ENCODE measurements at regions not wholly inside any gene's neighbourhood (a gene's known extent, or its start where the extent isn't known, plus 50 kb on each side); places are given as distances from the start of the nearest gene placed in this dataset.

DNA sequence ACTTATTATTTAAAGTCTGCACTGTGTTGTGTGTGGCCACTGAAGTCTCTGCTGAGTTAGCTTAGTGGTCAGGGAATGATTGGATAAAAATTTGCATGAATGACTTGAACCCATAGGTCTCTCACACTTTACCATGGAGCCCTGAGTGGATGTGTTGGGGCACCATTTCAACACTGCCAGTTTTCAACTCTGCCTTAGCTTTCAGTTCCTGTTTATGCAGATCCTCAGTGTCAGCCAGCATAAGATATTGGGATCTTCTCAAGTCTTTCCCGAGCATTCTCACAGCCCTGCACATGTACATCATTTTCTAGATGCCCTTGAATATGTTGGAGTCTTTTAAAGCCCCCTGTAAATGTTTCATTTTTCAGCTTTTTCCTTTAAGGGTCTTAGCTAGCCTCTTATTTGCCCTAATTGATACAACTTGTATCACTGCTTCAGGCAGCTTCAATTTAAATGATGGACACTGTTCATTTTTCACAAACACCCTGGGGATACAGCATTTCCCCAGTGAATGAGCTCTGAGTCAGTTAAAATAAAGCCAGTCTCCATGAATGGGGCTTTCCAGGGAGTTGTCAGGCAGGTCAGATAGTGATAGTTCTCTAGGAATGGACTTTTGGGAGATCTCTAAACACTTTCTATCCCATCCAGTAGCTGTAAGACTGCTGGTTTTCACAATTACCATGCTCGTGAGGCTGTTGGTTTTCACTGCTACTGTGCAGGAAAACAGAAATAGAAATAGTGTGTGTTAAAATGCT, 211.9 kb upstream of the PAPPA start:
- ChIA-PET CTCF (no interaction called here), POLR2A (no interaction called here)
- Mint-ChIP-seq H3K4me3 (no peak overlapping the region), H3K27me3 (ENCODE audit: low read depth) (no peaks in the 10 kb centered on the region), H3K36me3 (ENCODE audit: low read depth) (no peaks in the 10 kb centered on the region), H3K27ac (no peak overlapping the region), H3K4me1 (ENCODE audit: low read depth) (no peaks in the 10 kb centered on the region), H3K9me3 (ENCODE audit: insufficient read depth) (no peaks in the 10 kb centered on the region)
- no peak for ATAC-seq
- DNase-seq: no peak

DNA sequence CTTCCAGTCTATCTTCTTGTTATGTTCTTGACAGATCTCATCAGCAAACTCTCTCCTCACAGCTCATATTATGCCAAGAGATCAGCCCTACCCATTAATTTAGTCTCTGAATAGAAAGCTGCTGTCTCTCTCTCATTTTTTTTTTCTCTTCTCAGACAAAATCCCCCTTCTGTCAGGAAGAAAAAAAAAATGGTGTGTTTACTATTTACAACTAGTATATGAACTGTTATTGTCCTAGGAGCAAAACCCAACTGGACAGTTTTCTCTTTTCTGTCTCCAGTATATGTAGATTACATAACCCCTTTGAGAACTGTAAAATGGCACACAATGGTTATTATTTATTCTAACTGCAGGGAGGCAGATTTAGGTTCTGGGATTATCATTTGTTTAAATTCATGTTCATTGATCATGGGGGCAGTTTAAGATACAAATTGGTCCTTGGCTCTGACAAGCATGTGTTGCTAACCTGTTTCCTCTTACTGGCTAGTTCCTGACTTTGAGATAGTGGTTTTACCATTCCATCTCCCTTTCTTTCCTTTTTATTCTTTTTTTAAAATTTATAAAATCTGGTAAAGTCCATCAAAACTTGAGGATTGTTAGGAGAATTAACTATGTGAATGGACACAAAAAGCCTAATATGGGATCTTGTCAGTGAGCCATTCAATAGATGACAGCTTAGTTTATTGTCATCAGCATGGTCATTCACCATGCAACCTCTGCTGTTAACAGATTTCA, 210.0 kb upstream of the PAPPA start:
- ChIA-PET CTCF (no interaction called here), POLR2A (no interaction called here)
- ATAC-seq (no peak), DNase-seq (no peak)
- Mint-ChIP-seq H3K9me3 (ENCODE audit: insufficient read depth) (no peaks in the 10 kb centered on the region), H3K27ac (no peak overlapping the region), H3K27me3 (ENCODE audit: low read depth) (no peaks in the 10 kb centered on the region), H3K4me1 (ENCODE audit: low read depth) (no peaks in the 10 kb centered on the region), H3K36me3 (ENCODE audit: low read depth) (no peaks in the 10 kb centered on the region), H3K4me3 (no peak overlapping the region)

DNA sequence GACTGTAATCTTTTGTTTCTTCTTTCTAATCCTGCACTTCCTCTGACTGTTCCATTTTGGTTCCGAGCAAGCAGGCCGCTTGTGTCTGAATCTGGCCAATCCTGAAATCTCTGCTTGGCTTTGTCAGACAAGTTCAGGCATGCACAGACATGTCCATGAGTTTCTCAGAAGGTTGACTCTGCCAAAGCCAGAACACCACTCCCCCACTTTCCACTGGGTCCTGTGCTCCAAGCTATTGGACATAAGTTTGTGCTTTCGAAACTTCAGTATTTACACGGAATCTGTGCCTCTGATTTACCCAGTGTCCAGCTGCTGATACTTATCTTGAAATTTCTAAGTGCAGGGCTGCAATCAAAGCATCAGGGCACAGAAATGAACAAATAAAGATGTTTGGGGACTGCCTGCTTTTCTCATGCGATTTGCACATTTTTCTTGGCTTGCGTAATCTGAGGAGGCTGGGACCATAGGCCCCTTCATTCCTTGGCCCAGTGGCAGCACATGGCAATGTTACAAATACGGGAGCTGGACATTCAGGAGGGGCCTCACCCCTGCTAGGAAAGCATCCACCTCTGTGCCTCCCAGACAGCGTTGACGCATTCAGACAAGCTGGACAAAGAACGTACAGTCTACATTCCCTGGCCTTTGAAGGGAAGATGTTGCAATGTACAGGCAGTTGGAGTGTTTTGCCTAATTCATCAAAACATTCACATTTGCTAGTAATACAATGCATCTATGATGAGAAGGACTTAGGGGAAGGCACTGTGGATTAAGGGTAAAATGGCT, 209.2 kb upstream of the PAPPA start:
- ATAC-seq (no peak), DNase-seq (no peak)
- no peaks in the 10 kb centered on the region for H3K4me1 Mint-ChIP-seq (ENCODE audit: low read depth)
- ChIA-PET CTCF (no interaction called here), POLR2A (no interaction called here)
- H3K27ac Mint-ChIP-seq: no peak overlapping the region
- peaks cover 4% of the 10 kb centered on the region for H3K9me3 Mint-ChIP-seq (ENCODE audit: insufficient read depth)
- H3K4me3 Mint-ChIP-seq: no peak overlapping the region
- H3K36me3 Mint-ChIP-seq (ENCODE audit: low read depth): no peaks in the 10 kb centered on the region
- H3K27me3 Mint-ChIP-seq (ENCODE audit: low read depth): no peaks in the 10 kb centered on the region

DNA sequence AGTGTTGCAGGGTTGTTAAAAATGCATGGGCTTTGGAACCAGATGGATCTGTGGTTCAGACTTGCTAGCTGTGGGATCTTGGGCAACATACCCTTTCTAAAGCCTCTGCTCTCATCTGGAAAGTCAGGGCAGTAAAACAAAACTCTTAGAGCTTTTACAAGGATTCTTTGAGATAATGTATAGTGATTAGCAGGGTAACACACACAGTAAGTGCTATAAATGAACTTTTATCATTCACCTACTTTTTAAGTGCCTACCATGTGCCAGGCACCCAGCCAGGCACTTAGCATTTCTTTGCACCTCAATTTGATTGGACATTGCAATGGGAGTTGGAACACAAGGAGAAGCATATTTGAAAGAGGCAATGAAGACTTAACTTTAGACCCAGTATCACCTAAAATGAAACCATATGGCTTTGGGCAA, 208.6 kb upstream of the PAPPA start:
- DNase-seq: no peak
- ATAC-seq: no peak
- CTCF ChIA-PET: no interaction called here
- no peak overlapping the region for H3K27ac Mint-ChIP-seq
- no peaks in the 10 kb centered on the region for H3K4me1 Mint-ChIP-seq (ENCODE audit: low read depth)
- peaks cover 5% of the 10 kb centered on the region for H3K9me3 Mint-ChIP-seq (ENCODE audit: insufficient read depth)
- no peak overlapping the region for H3K4me3 Mint-ChIP-seq
- no peaks in the 10 kb centered on the region for H3K27me3 Mint-ChIP-seq (ENCODE audit: low read depth)
- H3K36me3 Mint-ChIP-seq (ENCODE audit: low read depth): no peaks in the 10 kb centered on the region
- POLR2A ChIA-PET: no interaction called here

DNA sequence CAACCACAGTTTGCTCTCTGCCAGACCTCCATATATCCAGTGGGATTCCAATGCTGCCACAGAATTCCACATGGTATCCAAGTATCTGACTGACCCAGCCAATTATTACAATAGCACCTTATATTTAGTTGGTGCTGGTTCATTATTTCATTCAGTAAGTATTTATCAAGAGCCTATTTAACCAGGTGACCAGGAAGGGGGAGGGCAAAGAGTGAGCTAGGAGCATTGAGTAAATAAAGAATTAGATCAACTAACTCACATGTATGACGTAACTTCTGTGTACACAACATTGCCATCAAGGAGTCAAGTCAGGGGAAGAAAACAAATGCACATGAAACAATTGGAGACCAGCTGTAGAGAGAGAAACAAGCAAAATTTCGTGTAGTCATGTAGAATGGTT, 207.1 kb upstream of the PAPPA start:
- H3K27me3 Mint-ChIP-seq (ENCODE audit: low read depth): no peaks in the 10 kb centered on the region
- H3K4me1 Mint-ChIP-seq (ENCODE audit: low read depth): no peaks in the 10 kb centered on the region
- ChIA-PET POLR2A (no interaction called here), CTCF (no interaction called here)
- H3K27ac Mint-ChIP-seq: no peak overlapping the region
- DNase-seq: no peak
- H3K4me3 Mint-ChIP-seq: no peak overlapping the region
- H3K9me3 Mint-ChIP-seq (ENCODE audit: insufficient read depth): peaks cover 5% of the 10 kb centered on the region
- no peaks in the 10 kb centered on the region for H3K36me3 Mint-ChIP-seq (ENCODE audit: low read depth)
- ATAC-seq: no peak

DNA sequence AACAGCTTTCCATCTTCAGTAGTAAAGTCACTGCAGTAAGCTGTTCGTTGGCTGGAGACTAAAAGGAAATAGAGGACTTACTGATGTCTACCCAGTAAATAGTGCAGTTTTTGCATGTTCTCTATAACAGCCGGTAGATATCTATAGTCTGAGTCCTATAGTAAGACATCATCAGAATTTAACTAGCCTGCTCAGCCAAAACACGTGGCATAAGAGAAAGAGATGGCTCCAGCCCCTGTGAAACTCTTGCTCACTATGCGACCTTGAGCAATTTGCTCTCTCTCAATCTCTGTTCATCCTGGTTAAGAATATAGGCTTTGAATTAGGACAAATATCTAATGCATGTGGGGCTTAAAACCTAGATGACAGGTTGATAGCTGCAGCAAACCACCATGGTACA, 201.6 kb upstream of the PAPPA start:
- ATAC-seq (no peak), DNase-seq (no peak)
- H3K27ac Mint-ChIP-seq: no peak overlapping the region
- no peaks in the 10 kb centered on the region for H3K4me1 Mint-ChIP-seq (ENCODE audit: low read depth)
- H3K36me3 Mint-ChIP-seq (ENCODE audit: low read depth): no peaks in the 10 kb centered on the region
- CTCF ChIA-PET: no interaction called here
- no peak overlapping the region for H3K4me3 Mint-ChIP-seq
- H3K9me3 Mint-ChIP-seq (ENCODE audit: insufficient read depth): peaks cover 5% of the 10 kb centered on the region
- POLR2A ChIA-PET: no interaction called here
- no peaks in the 10 kb centered on the region for H3K27me3 Mint-ChIP-seq (ENCODE audit: low read depth)

DNA sequence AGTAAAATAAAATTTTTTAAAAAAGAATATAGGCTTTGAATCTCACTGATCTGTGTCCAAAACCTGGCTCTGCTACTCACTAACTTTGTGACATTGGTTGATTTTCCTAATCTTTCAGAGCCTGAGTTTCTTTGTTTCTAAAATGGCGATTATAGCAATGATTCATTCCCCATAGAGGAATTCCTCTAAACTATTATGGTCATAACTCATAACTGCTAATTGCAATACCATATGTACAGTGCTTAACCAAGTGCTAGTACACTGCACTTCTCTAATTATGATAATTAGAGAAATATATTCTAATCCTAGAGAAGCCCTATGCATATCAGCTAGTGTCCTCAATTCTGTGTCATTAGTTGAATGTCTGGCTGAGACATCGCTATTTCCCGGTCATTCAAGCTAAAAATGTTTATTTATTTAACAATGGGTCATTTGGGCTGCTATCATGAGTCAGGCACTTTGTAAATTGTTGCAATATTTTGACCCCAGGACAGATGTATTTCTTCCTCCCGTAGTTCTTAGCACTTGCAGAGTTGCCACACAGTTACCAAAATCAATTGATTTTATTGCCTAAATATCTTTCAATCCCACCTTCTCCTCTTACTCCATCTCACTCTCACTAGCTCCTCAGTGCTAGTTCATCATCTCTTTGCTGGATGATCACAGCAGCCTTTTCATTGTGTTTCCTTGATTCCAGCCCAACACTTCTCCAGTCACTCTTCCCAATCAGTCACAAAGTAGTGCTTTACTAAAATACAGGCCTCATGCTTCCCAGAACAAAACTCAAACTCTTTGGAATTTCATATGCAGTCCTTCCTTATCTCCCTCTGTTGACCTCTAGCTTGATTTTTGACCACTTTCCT, 200.9 kb upstream of the PAPPA start:
- POLR2A ChIA-PET: no interaction called here
- ATAC-seq: no peak
- no peak for DNase-seq
- CTCF ChIA-PET: no interaction called here
- Mint-ChIP-seq H3K27ac (no peak overlapping the region), H3K4me1 (ENCODE audit: low read depth) (no peaks in the 10 kb centered on the region), H3K4me3 (no peak overlapping the region), H3K27me3 (ENCODE audit: low read depth) (no peaks in the 10 kb centered on the region), H3K9me3 (ENCODE audit: insufficient read depth) (peaks cover 5% of the 10 kb centered on the region), H3K36me3 (ENCODE audit: low read depth) (no peaks in the 10 kb centered on the region)

DNA sequence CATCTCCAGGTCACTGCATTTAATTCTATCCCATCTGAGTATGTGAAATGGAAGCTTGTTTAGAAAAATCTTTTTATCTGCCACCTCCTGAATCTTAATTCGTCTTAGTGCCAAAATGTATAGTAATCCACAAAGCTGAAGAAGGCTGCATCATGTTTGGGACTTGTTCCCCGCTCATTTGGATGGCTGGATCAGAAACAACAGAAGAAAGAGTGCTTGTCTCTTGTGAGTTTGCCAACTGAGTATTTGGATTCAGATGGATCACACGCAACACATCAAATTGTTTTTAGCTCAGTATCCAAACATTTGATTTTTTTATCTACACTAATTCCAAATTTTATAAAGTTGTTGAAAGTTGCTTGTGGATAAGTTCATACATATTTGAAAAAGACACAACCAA, 197.2 kb upstream of the PAPPA start:
- no peaks in the 10 kb centered on the region for H3K36me3 Mint-ChIP-seq (ENCODE audit: low read depth)
- ChIA-PET CTCF (no interaction called here), POLR2A (no interaction called here)
- no peak overlapping the region for H3K4me3 Mint-ChIP-seq
- H3K27me3 Mint-ChIP-seq (ENCODE audit: low read depth): no peaks in the 10 kb centered on the region
- no peak for ATAC-seq
- H3K4me1 Mint-ChIP-seq (ENCODE audit: low read depth): no peaks in the 10 kb centered on the region
- H3K9me3 Mint-ChIP-seq (ENCODE audit: insufficient read depth): no peaks in the 10 kb centered on the region
- DNase-seq: no peak
- H3K27ac Mint-ChIP-seq: no peak overlapping the region

DNA sequence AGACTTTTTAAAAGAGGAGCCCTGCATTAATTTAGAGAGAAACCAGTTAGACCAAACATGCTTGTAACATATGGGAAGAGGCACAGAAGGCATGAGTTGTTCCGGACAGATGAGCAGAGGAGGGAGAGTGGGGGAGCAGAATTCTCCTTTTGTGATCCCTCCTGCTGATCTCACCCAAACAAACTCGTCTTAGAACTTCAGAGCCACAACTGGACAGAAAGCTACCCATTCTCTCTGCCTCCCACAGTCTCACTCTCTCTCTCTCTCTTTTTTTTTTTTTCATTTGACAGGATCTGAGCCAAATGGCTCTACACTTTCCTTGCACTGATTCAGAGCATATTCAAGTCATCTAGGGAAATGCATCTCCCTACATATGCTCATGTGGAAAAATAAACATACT, 196.0 kb upstream of the PAPPA start:
- DNase-seq (no peak), ATAC-seq (no peak)
- no peaks in the 10 kb centered on the region for H3K9me3 Mint-ChIP-seq (ENCODE audit: insufficient read depth)
- H3K27ac Mint-ChIP-seq: no peak overlapping the region
- H3K27me3 Mint-ChIP-seq (ENCODE audit: low read depth): no peaks in the 10 kb centered on the region
- ChIA-PET POLR2A (no interaction called here), CTCF (no interaction called here)
- no peak overlapping the region for H3K4me3 Mint-ChIP-seq
- no peaks in the 10 kb centered on the region for H3K4me1 Mint-ChIP-seq (ENCODE audit: low read depth)
- no peaks in the 10 kb centered on the region for H3K36me3 Mint-ChIP-seq (ENCODE audit: low read depth)

DNA sequence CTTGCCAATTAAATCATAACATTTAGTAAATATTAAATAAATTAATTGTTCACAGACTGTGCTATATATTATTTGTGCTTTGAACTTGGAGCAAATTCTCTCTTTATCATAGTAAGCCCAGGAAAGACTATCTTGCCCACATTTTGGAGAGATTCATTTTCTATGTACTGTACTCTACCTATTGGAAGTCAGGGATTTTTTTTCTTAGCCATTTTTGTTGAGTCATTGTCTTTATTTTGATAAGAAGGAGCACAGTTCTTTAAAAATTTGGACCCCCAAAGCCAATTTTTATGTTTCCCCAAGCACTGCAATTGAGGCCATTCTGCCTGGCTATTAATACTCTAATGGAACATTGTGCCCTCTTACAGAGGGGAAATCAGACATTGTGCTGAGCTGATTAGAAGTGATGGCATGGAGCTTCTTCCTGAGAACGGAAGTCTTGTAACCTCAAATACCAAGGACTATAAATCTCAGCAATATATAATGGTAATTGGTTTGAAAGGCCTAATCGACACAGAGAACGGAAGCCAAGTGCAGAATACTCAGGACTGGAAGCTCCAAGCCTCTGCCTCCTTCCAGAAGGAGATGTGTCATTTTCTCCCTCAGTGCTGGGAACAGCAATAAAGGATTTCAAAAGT, 188.8 kb upstream of the PAPPA start:
- Mint-ChIP-seq H3K36me3 (ENCODE audit: low read depth) (no peaks in the 10 kb centered on the region), H3K4me1 (ENCODE audit: low read depth) (no peaks in the 10 kb centered on the region), H3K4me3 (no peak overlapping the region), H3K27ac (no peak overlapping the region), H3K9me3 (ENCODE audit: insufficient read depth) (no peaks in the 10 kb centered on the region), H3K27me3 (ENCODE audit: low read depth) (no peaks in the 10 kb centered on the region)
- CTCF ChIA-PET: no interaction called here
- POLR2A ChIA-PET: no interaction called here
- DNase-seq: no peak
- no peak for ATAC-seq

DNA sequence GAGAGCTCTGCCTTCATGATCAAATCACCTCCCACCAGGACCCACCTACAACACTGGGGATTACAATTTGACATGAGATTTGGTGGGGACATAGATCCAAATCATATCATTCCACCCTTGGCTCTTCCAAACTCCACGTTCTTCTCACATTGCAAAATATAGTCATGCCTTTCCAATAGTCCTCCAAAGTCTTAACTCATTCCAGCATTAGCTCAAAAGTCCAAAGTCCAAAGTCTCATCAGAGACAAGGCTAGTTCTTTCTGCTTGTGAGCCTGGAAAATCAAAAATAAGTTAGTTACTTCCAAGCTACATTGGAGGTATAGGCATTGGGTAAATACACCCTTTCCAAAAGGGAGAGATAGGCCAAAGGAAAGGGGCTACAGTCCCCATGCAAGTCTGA, 186.9 kb upstream of the PAPPA start:
- H3K4me1 Mint-ChIP-seq (ENCODE audit: low read depth): no peaks in the 10 kb centered on the region
- no peak for ATAC-seq

More for the DNA sequence above, 186.9 kb upstream of the PAPPA start:
- ChIA-PET POLR2A (no interaction called here), CTCF (no interaction called here)
- H3K27me3 Mint-ChIP-seq (ENCODE audit: low read depth): no peaks in the 10 kb centered on the region
- no peak overlapping the region for H3K4me3 Mint-ChIP-seq
- no peaks in the 10 kb centered on the region for H3K36me3 Mint-ChIP-seq (ENCODE audit: low read depth)
- no peaks in the 10 kb centered on the region for H3K9me3 Mint-ChIP-seq (ENCODE audit: insufficient read depth)
- no peak overlapping the region for H3K27ac Mint-ChIP-seq
- DNase-seq: no peak
